NCI-H2196 (cell line): ENCODE measurements at regions not wholly inside any gene's neighbourhood (a gene's known extent, or its start where the extent isn't known, plus 50 kb on each side); places are given as distances from the start of the nearest gene placed in this dataset.
"Not testable (repeated sequence)": the region's sequence is repeated elsewhere in the genome, so short reads cannot be mapped to it uniquely, and the experiment has no call there.

ENCODE experiments used
- DNase-seq: peaks from one replicate; lab custom pipeline; 2025; ENCODE audit not compliant: unreplicated experiment; lab: John Stamatoyannopoulos, UW

GRCh38 chr15:96171853-96172296 lies 158.6 kb upstream of the NR2F2 start:
- DNase-seq, result no peak

- DNase-seq, result no peak
Observed at GRCh38 chr15:96172417-96172816, 158.1 kb upstream of the NR2F2 start.

GRCh38 chr15:96176831-96177230 lies 153.7 kb upstream of the NR2F2 start:
- DNase-seq, result no peak

- DNase-seq, result no peak
Observed at GRCh38 chr15:96177279-96177678, 153.2 kb upstream of the NR2F2 start.

GRCh38 chr15:96180087-96180748 lies 150.3 kb upstream of the NR2F2 start:
- no peak for DNase-seq

GRCh38 chr15:96181217-96181616 lies 149.3 kb upstream of the NR2F2 start:
- no peak for DNase-seq

- no peak for DNase-seq
Observed at GRCh38 chr15:96181873-96182301, 148.6 kb upstream of the NR2F2 start.

GRCh38 chr15:96182736-96183513 lies 147.6 kb upstream of the NR2F2 start:
- DNase-seq, result no peak

GRCh38 chr15:96183514-96183850 lies 147.0 kb upstream of the NR2F2 start:
- DNase-seq, result no peak

GRCh38 chr15:96183867-96184266 lies 146.6 kb upstream of the NR2F2 start:
- no peak for DNase-seq

- no peak for DNase-seq
Observed at GRCh38 chr15:96184297-96184696, 146.2 kb upstream of the NR2F2 start.

- no peak for DNase-seq
Observed at GRCh38 chr15:96186105-96186504, 144.4 kb upstream of the NR2F2 start.

- no peak for DNase-seq
Observed at GRCh38 chr15:96187341-96188305, 142.9 kb upstream of the NR2F2 start.

- no peak for DNase-seq
Observed at GRCh38 chr15:96197721-96198120, 132.8 kb upstream of the NR2F2 start.

- DNase-seq, result no peak
Observed at GRCh38 chr15:96199111-96199510, 131.4 kb upstream of the NR2F2 start.

GRCh38 chr15:96200357-96200967 lies 130.0 kb upstream of the NR2F2 start:
- peak; percentile 7 for DNase-seq

- no peak for DNase-seq
Observed at GRCh38 chr15:96201696-96202095, 128.8 kb upstream of the NR2F2 start.

GRCh38 chr15:96205588-96205987 lies 124.9 kb upstream of the NR2F2 start:
- DNase-seq, result not testable (repeated sequence)

GRCh38 chr15:96207377-96208006 lies 123.0 kb upstream of the NR2F2 start:
- no peak for DNase-seq

- DNase-seq, result no peak
Observed at GRCh38 chr15:96209285-96209735, 121.2 kb upstream of the NR2F2 start.
